ENCODE measurements at regions not wholly inside any gene's neighbourhood (a gene's known extent, or its start where the extent isn't known, plus 50 kb on each side); places are given as distances from the start of the nearest gene placed in this dataset.

- Mint-ChIP-seq H3K36me3 (ENCODE audit: insufficient read depth, unreplicated experiment) (no peaks in the 10 kb centered on the region), H3K27me3 (ENCODE audit: unreplicated experiment) (no peaks in the 10 kb centered on the region), H3K27ac (ENCODE audit: unreplicated experiment) (no peak overlapping the region), H3K4me3 (ENCODE audit: low read depth, unreplicated experiment) (no peak overlapping the region), H3K9me3 (ENCODE audit: low read depth, unreplicated experiment) (peaks cover 8% of the 10 kb centered on the region), H3K4me1 (ENCODE audit: low read depth, unreplicated experiment) (peaks cover 17% of the 10 kb centered on the region)
- BruUV-seq (replicated peaks), result no TSS peak
- TF ChIP-seq, protein P1, sequence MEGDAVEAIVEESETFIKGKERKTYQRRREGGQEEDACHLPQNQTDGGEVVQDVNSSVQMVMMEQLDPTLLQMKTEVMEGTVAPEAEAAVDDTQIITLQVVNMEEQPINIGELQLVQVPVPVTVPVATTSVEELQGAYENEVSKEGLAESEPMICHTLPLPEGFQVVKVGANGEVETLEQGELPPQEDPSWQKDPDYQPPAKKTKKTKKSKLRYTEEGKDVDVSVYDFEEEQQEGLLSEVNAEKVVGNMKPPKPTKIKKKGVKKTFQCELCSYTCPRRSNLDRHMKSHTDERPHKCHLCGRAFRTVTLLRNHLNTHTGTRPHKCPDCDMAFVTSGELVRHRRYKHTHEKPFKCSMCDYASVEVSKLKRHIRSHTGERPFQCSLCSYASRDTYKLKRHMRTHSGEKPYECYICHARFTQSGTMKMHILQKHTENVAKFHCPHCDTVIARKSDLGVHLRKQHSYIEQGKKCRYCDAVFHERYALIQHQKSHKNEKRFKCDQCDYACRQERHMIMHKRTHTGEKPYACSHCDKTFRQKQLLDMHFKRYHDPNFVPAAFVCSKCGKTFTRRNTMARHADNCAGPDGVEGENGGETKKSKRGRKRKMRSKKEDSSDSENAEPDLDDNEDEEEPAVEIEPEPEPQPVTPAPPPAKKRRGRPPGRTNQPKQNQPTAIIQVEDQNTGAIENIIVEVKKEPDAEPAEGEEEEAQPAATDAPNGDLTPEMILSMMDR (IDR thresholded peaks at IDR 0.05; ENCODE audit: unreplicated experiment), result no peak
- no peak for DNase-seq
- intact Hi-C loops (cut with micrococcal nuclease; ENCODE audit: unreplicated experiment), result no loop called here
- CTCF ChIA-PET, result no interaction called here
Measured at GRCh38 chr6:167674486-167674885, 152.2 kb upstream of the AFDN start.

GRCh38 chr6:167676000-167676665 lies 150.6 kb upstream of the AFDN start:
- no TSS peak for BruUV-seq (replicated peaks)
- DNase-seq, result peak; percentile 31
- CTCF ChIA-PET, result interaction anchor here (0.5 to 0.7 kb wide), 2 partner anchors 40 to 184 kb away, joined by 3 read pairs; no protein-coding TSS in a partner anchor
- H3K27ac Mint-ChIP-seq (ENCODE audit: unreplicated experiment), result no peak overlapping the region
- peaks cover 8% of the 10 kb centered on the region for H3K9me3 Mint-ChIP-seq (ENCODE audit: low read depth, unreplicated experiment)
- H3K4me1 Mint-ChIP-seq (ENCODE audit: low read depth, unreplicated experiment), result peaks cover 21% of the 10 kb centered on the region
- intact Hi-C loops (cut with micrococcal nuclease; ENCODE audit: unreplicated experiment), result no loop called here
- no peaks in the 10 kb centered on the region for H3K36me3 Mint-ChIP-seq (ENCODE audit: insufficient read depth, unreplicated experiment)
- no peaks in the 10 kb centered on the region for H3K27me3 Mint-ChIP-seq (ENCODE audit: unreplicated experiment)
- H3K4me3 Mint-ChIP-seq (ENCODE audit: low read depth, unreplicated experiment), result no peak overlapping the region
- TF ChIP-seq, protein P1 (IDR thresholded peaks at IDR 0.05; ENCODE audit: unreplicated experiment), result no peak

- no peak overlapping the region for H3K4me3 Mint-ChIP-seq (ENCODE audit: low read depth, unreplicated experiment)
- TF ChIP-seq, protein P1 (IDR thresholded peaks at IDR 0.05; ENCODE audit: unreplicated experiment), result no peak
- H3K27ac Mint-ChIP-seq (ENCODE audit: unreplicated experiment), result no peak overlapping the region
- peaks cover 28% of the 10 kb centered on the region for H3K4me1 Mint-ChIP-seq (ENCODE audit: low read depth, unreplicated experiment)
- peaks cover 4% of the 10 kb centered on the region for H3K9me3 Mint-ChIP-seq (ENCODE audit: low read depth, unreplicated experiment)
- BruUV-seq (replicated peaks), result no TSS peak
- intact Hi-C loops (cut with micrococcal nuclease; ENCODE audit: unreplicated experiment), result no loop called here
- no peaks in the 10 kb centered on the region for H3K27me3 Mint-ChIP-seq (ENCODE audit: unreplicated experiment)
- no peaks in the 10 kb centered on the region for H3K36me3 Mint-ChIP-seq (ENCODE audit: insufficient read depth, unreplicated experiment)
- CTCF ChIA-PET, result interaction anchor here (0.5 kb wide), 1 partner anchor 39 kb away, joined by 3 read pairs; no protein-coding TSS in a partner anchor
- DNase-seq, result no peak
Measured at GRCh38 chr6:167676666-167677421, 149.9 kb upstream of the AFDN start.

DNA sequence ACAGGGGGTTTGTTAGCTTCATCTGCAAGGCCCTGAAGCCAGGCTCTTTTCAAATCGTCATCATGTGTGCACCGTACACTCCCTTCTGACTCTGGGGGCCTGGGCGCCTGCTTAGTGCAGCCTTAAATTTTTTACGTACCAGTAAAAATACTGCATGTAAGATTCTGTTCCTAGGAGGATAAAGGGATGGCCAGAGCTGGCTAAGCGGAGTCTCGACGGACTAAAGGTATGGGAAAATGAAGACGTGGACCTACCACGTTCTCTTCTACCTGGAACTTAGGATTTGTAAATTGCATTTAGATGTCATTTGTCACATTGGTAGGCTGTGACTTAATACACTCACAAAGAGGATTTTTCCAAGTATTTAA lies 149.3 kb upstream of the AFDN start:
- CTCF ChIA-PET, result no interaction called here
- peaks cover 33% of the 10 kb centered on the region for H3K4me1 Mint-ChIP-seq (ENCODE audit: low read depth, unreplicated experiment)
- no peak overlapping the region for H3K4me3 Mint-ChIP-seq (ENCODE audit: low read depth, unreplicated experiment)
- H3K9me3 Mint-ChIP-seq (ENCODE audit: low read depth, unreplicated experiment), result peaks cover 2% of the 10 kb centered on the region
- H3K27me3 Mint-ChIP-seq (ENCODE audit: unreplicated experiment), result no peaks in the 10 kb centered on the region
- no TSS peak for BruUV-seq (replicated peaks)
- no peak for DNase-seq
- intact Hi-C loops (cut with micrococcal nuclease; ENCODE audit: unreplicated experiment), result no loop called here
- H3K36me3 Mint-ChIP-seq (ENCODE audit: insufficient read depth, unreplicated experiment), result peaks cover 4% of the 10 kb centered on the region
- no peak overlapping the region for H3K27ac Mint-ChIP-seq (ENCODE audit: unreplicated experiment)
- TF ChIP-seq, protein P1 (IDR thresholded peaks at IDR 0.05; ENCODE audit: unreplicated experiment), result no peak
